ENCODE measurements at regions not wholly inside any gene's neighbourhood (a gene's known extent, or its start where the extent isn't known, plus 50 kb on each side); places are given as distances from the start of the nearest gene placed in this dataset.
A peak's percentile ranks its signal among the peaks of the same experiment; 100 is the strongest.
"Not testable (repeated sequence)": the region's sequence is repeated elsewhere in the genome, so short reads cannot be mapped to it uniquely, and the experiment has no call there.

- POLR2A ChIA-PET; ATAC-seq; H3K4me3 Mint-ChIP-seq; H3K36me3 Mint-ChIP-seq; H3K27ac Mint-ChIP-seq; H3K36me3 ChIP-seq (ENCODE audit: control insufficient read depth in 2 of 3, insufficient read depth in 3 of 3, low read length in 3 of 3); CTCF ChIA-PET; H3K27ac ChIP-seq (ENCODE audit: low read depth, low read length); H3K4me3 ChIP-seq (ENCODE audit: low read length); DNase-seq; H3K4me1 ChIP-seq (ENCODE audit: control insufficient read depth in 2 of 2, insufficient read depth in 2 of 2, low read length in 2 of 2); H3K27me3 ChIP-seq (ENCODE audit: control insufficient read depth in 2 of 2, insufficient read depth in 2 of 2, low read length in 2 of 2); H3K9me3 ChIP-seq (ENCODE audit: control insufficient read depth in 2 of 3, low read length in 3 of 3); intact Hi-C loops (cut with micrococcal nuclease); H3K4me1 Mint-ChIP-seq; H3K9me3 Mint-ChIP-seq: not testable (repeated sequence)
- H3K27me3 Mint-ChIP-seq, result peaks cover 21 to 33% (median 25%) of the 10 kb centered on the region in 5 donors
Measured at GRCh38 chr2:132349092-132349687, 67.4 kb upstream of the GPR39 start.

DNA sequence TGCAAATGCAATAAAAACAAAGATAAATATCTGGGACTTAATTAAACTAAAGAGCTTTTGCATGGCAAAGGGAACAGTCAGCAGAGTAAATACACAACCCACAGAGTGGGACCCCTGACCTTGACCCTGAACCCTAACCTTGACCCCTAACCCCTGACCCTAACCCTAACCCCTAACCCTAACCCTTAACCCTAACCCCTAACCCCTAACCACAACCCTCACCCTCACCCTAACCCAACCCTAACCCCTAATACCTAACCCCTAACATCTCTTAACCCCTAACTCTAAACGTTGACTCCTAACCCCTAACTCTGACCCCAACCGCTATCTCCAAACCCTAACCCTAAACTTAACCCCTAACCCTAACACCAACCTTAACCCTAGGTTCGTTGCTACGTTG is 64.9 kb upstream of the GPR39 start:
- H3K9me3 ChIP-seq (ENCODE audit: control insufficient read depth in 2 of 3, low read length in 3 of 3); H3K27ac ChIP-seq (ENCODE audit: low read depth, low read length); POLR2A ChIA-PET; H3K4me3 Mint-ChIP-seq; H3K4me1 ChIP-seq (ENCODE audit: control insufficient read depth in 2 of 2, insufficient read depth in 2 of 2, low read length in 2 of 2); H3K36me3 ChIP-seq (ENCODE audit: control insufficient read depth in 2 of 3, insufficient read depth in 3 of 3, low read length in 3 of 3); H3K27me3 ChIP-seq (ENCODE audit: control insufficient read depth in 2 of 2, insufficient read depth in 2 of 2, low read length in 2 of 2); ATAC-seq; H3K4me3 ChIP-seq (ENCODE audit: low read length); H3K27ac Mint-ChIP-seq; DNase-seq; H3K4me1 Mint-ChIP-seq; CTCF ChIA-PET; H3K36me3 Mint-ChIP-seq; intact Hi-C loops (cut with micrococcal nuclease); H3K9me3 Mint-ChIP-seq: not testable (repeated sequence)
- peaks cover 15 to 37% (median 33%) of the 10 kb centered on the region in 5 donors for H3K27me3 Mint-ChIP-seq

DNA sequence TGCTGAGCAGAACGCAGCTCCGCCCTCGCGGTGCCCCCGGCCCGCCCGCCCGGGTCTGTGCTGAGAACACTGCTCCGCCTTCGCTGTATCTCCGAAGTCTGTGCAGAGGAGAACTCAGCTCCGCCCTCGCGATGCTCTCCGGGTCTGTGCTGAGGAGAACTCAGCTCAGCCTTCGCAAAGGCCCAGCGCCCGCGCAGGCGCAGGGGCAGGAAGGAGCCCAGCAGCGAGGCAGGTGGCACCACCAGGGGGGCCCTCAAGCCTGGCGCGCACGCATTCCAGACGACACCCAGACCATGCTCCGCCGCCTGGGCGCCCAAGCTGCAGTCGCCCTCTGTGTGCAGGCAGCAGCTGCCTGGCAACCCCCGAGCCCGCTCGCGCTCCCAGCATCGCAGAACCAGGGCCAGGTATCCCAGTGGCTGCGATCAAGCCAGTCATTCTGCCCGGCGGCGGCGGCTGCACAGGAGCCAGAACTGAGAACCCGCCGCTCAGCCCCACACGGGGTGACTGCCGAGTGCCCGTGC is 64.1 kb upstream of the GPR39 start:
- H3K27ac ChIP-seq (ENCODE audit: low read depth, low read length); H3K36me3 Mint-ChIP-seq; H3K9me3 ChIP-seq (ENCODE audit: control insufficient read depth in 2 of 3, low read length in 3 of 3); H3K27me3 ChIP-seq (ENCODE audit: control insufficient read depth in 2 of 2, insufficient read depth in 2 of 2, low read length in 2 of 2); H3K4me3 ChIP-seq (ENCODE audit: low read length); POLR2A ChIA-PET; H3K4me3 Mint-ChIP-seq; intact Hi-C loops (cut with micrococcal nuclease); H3K4me1 ChIP-seq (ENCODE audit: control insufficient read depth in 2 of 2, insufficient read depth in 2 of 2, low read length in 2 of 2); ATAC-seq; H3K4me1 Mint-ChIP-seq; H3K9me3 Mint-ChIP-seq; H3K36me3 ChIP-seq (ENCODE audit: control insufficient read depth in 2 of 3, insufficient read depth in 3 of 3, low read length in 3 of 3); CTCF ChIA-PET; H3K27ac Mint-ChIP-seq: not testable (repeated sequence)
- peaks cover 11 to 33% (median 29%) of the 10 kb centered on the region in 5 donors for H3K27me3 Mint-ChIP-seq
- DNase-seq, result peak in 1 of 9 donors; percentile 10

GRCh38 chr2:132353380-132353779 is 63.2 kb upstream of the GPR39 start:
- DNase-seq, result peak in 1 of 9 donors; percentile 22
- H3K4me3 Mint-ChIP-seq; H3K4me1 ChIP-seq (ENCODE audit: control insufficient read depth in 2 of 2, insufficient read depth in 2 of 2, low read length in 2 of 2); POLR2A ChIA-PET; H3K9me3 Mint-ChIP-seq; ATAC-seq; H3K27ac Mint-ChIP-seq; intact Hi-C loops (cut with micrococcal nuclease); H3K36me3 Mint-ChIP-seq; CTCF ChIA-PET; H3K27me3 ChIP-seq (ENCODE audit: control insufficient read depth in 2 of 2, insufficient read depth in 2 of 2, low read length in 2 of 2); H3K4me1 Mint-ChIP-seq; H3K9me3 ChIP-seq (ENCODE audit: control insufficient read depth in 2 of 3, low read length in 3 of 3); H3K4me3 ChIP-seq (ENCODE audit: low read length); H3K27ac ChIP-seq (ENCODE audit: low read depth, low read length); H3K36me3 ChIP-seq (ENCODE audit: control insufficient read depth in 2 of 3, insufficient read depth in 3 of 3, low read length in 3 of 3): not testable (repeated sequence)
- peaks cover 11 to 33% (median 27%) of the 10 kb centered on the region in 5 donors for H3K27me3 Mint-ChIP-seq

- peaks cover 4 to 32% (median 13%) of the 10 kb centered on the region in 11 donors for H3K9me3 Mint-ChIP-seq
- H3K4me1 ChIP-seq (ENCODE audit: control insufficient read depth in 2 of 2, insufficient read depth in 2 of 2, low read length in 2 of 2); intact Hi-C loops (cut with micrococcal nuclease); H3K36me3 Mint-ChIP-seq; H3K4me1 Mint-ChIP-seq; CTCF ChIA-PET; ATAC-seq; H3K27ac Mint-ChIP-seq; H3K27ac ChIP-seq (ENCODE audit: low read depth, low read length); H3K27me3 ChIP-seq (ENCODE audit: control insufficient read depth in 2 of 2, insufficient read depth in 2 of 2, low read length in 2 of 2); H3K4me3 Mint-ChIP-seq; H3K27me3 Mint-ChIP-seq; DNase-seq; H3K4me3 ChIP-seq (ENCODE audit: low read length); H3K36me3 ChIP-seq (ENCODE audit: control insufficient read depth in 2 of 3, insufficient read depth in 3 of 3, low read length in 3 of 3); H3K9me3 ChIP-seq (ENCODE audit: control insufficient read depth in 2 of 3, low read length in 3 of 3); POLR2A ChIA-PET: not testable (repeated sequence)
Measured at GRCh38 chr2:132360964-132361363, 55.6 kb upstream of the GPR39 start.

DNA sequence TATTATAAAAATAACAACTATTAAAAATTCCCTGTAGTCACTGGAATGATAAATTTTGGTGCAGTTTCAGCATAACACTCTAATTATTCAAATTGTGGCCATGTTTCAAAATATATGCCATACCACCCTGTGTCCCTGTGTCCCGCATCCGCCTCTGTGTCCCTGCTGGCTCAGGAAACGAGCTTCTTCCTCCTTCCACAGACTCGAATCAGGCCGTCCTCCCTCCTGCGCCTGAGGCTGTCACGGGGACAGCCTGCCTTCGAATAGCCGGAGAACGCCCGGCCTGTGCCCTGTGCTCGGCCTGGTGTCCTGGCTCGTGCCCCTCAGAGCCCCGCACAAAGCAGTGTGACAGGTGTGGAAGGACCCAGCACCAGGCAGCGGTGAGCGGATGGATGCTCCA is 55.1 kb upstream of the GPR39 start:
- H3K27ac ChIP-seq (ENCODE audit: low read depth, low read length); ATAC-seq; H3K4me1 ChIP-seq (ENCODE audit: control insufficient read depth in 2 of 2, insufficient read depth in 2 of 2, low read length in 2 of 2); CTCF ChIA-PET; H3K27me3 ChIP-seq (ENCODE audit: control insufficient read depth in 2 of 2, insufficient read depth in 2 of 2, low read length in 2 of 2); POLR2A ChIA-PET; H3K4me3 Mint-ChIP-seq; H3K4me3 ChIP-seq (ENCODE audit: low read length); H3K36me3 ChIP-seq (ENCODE audit: control insufficient read depth in 2 of 3, insufficient read depth in 3 of 3, low read length in 3 of 3); DNase-seq; H3K27me3 Mint-ChIP-seq; H3K9me3 ChIP-seq (ENCODE audit: control insufficient read depth in 2 of 3, low read length in 3 of 3); H3K36me3 Mint-ChIP-seq; H3K4me1 Mint-ChIP-seq; H3K27ac Mint-ChIP-seq; intact Hi-C loops (cut with micrococcal nuclease): not testable (repeated sequence)
- peaks cover 5 to 32% (median 14%) of the 10 kb centered on the region in 11 donors for H3K9me3 Mint-ChIP-seq

DNA sequence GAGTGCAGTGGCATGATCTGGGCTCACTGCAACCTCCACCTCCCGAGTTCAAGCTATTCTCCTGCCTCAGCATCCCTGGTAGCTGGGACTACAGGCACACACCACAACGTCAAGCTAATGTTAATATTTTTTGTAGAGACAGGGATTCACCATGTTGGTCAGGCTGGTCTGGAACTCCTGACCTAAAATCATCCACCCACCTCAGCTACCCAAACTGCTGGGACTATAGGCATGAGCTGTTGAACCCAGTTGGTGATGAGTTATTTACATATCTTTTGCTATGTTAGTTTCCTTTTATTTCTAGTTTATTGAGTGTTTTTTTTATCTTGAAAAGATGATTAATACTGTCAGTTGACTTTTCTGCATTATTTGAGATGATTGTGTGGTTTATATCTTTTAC is 53.3 kb upstream of the GPR39 start:
- ATAC-seq; H3K4me1 Mint-ChIP-seq; intact Hi-C loops (cut with micrococcal nuclease): not testable (repeated sequence)

More for the DNA sequence above, 53.3 kb upstream of the GPR39 start:
- H3K4me1 ChIP-seq (ENCODE audit: control insufficient read depth in 2 of 2, insufficient read depth in 2 of 2, low read length in 2 of 2); DNase-seq; CTCF ChIA-PET; H3K9me3 ChIP-seq (ENCODE audit: control insufficient read depth in 2 of 3, low read length in 3 of 3); POLR2A ChIA-PET; H3K4me3 ChIP-seq (ENCODE audit: low read length); H3K27me3 Mint-ChIP-seq; H3K36me3 Mint-ChIP-seq; H3K27ac Mint-ChIP-seq; H3K4me3 Mint-ChIP-seq; H3K36me3 ChIP-seq (ENCODE audit: control insufficient read depth in 2 of 3, insufficient read depth in 3 of 3, low read length in 3 of 3); H3K27me3 ChIP-seq (ENCODE audit: control insufficient read depth in 2 of 2, insufficient read depth in 2 of 2, low read length in 2 of 2); H3K27ac ChIP-seq (ENCODE audit: low read depth, low read length): not testable (repeated sequence)
- peaks cover 6 to 32% (median 14%) of the 10 kb centered on the region in 11 donors for H3K9me3 Mint-ChIP-seq
